ENCODE measurements at regions not wholly inside any gene's neighbourhood (a gene's known extent, or its start where the extent isn't known, plus 50 kb on each side); places are given as distances from the start of the nearest gene placed in this dataset.

- intact Hi-C loops (cut with micrococcal nuclease): no loop called here
These were observed 201.5 kb upstream of the S1PR3 start for GRCh38 chr9:88789785-88790184.

GRCh38 chr9:88791105-88791805, 200.0 kb upstream of the S1PR3 start:
- intact Hi-C loops (cut with micrococcal nuclease): no loop called here

DNA sequence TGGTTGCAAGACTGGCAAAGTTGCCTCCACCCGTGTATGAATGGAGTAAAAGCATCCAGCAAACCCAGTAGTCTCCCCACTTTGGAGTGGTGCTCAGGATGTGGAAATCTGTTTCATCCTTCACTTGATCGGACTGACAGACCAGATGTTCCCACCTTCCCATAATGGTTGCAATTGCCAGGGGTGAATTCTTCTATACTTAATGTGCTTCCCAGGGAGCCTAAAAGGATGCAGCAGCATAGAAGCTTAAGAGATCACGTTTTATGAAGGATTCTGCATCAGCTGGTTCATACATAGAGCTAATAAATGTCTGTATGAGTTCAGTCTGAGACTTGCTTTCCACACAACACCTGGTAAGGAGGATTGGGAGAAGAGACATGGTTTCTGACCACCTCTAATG, 198.8 kb upstream of the S1PR3 start:
- intact Hi-C loops (cut with micrococcal nuclease): no loop called here

- intact Hi-C loops (cut with micrococcal nuclease): no loop called here
These were observed 197.2 kb upstream of the S1PR3 start for GRCh38 chr9:88794100-88794499.

DNA sequence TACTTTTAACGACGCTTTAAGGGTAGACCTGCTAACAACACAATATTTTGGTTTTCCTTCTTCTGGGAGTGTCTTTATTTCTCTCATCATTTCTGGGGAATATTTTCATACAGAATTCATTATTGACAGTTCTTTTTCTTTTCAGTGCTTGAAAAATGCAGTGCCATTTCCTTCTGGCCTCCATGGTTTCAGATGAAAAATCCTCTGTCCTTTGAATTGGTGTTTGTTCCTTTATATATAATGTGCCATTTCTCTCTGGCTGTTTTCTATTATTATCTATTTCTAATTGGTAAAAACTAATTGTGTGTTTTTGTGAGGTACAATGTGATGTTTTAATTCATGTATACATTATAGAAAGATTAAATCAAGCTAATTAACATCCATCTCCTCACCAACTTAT, 194.3 kb upstream of the S1PR3 start:
- intact Hi-C loops (cut with micrococcal nuclease): no loop called here

GRCh38 chr9:88798476-88798875, 192.8 kb upstream of the S1PR3 start:
- intact Hi-C loops (cut with micrococcal nuclease): no loop called here

GRCh38 chr9:88799541-88800328, 191.5 kb upstream of the S1PR3 start:
- intact Hi-C loops (cut with micrococcal nuclease): no loop called here

DNA sequence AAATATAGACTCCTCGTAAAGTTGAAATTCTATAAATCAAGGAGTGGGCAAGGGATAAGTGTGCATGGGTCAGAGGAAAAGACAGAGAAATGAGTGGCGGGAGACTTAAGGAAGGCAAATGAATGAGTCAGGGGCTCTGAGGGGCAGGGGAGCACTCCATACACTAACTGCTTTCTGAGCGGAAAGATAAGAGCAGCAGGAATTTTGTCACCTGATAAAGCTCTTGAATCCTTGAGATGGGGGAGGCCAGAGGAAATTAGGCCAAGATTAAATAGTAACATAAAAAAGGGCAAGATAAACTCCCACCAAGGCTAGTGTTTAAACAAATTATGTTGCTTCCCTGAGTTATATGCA, 191.0 kb upstream of the S1PR3 start:
- intact Hi-C loops (cut with micrococcal nuclease): no loop called here

DNA sequence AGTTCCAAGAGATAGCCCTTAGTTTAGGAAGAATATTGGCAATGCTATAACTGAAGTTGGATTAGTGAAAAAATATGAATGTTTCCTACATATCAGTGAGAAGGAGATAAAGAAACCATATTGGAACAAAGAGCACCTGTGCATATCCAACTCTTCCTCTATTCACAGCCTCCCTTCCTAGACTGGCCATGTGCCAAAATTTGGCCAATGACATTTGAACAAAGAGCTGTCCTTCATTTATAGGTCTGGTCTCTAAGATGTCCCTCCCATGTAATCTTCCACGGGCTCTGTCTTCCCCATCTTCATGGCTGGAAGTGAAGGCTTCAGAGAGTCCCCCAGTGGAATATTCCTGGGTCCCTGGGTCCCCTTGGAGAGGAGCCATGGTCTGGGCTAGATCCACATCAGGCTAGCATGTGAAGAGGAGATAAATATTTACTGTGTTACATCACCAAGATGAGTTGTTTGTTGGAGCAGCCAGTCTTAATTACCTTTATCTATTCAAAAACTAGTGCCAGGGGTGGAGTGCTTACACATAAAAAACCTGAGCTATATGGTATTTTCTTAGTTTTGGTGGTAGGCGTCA, 190.0 kb upstream of the S1PR3 start:
- intact Hi-C loops (cut with micrococcal nuclease): no loop called here

DNA sequence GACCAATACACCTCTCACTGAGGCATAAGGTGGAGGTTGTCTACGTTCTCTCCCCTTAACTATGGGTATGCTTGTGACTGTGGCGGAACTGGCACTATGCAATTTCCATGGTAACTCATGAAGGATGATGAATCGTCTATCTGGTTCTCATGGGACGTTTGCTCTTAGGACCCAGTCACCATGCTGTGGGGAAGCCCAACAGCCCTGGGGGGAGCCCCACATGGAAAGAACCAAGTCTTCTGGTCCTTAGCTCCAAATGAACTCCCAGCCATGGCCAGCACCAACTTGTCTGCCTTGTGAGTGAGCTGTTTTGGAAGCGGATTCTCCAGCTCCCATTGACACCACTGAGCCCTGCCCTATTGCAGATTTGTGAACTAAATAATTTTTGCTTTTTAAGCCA, 188.7 kb upstream of the S1PR3 start:
- intact Hi-C loops (cut with micrococcal nuclease): no loop called here

DNA sequence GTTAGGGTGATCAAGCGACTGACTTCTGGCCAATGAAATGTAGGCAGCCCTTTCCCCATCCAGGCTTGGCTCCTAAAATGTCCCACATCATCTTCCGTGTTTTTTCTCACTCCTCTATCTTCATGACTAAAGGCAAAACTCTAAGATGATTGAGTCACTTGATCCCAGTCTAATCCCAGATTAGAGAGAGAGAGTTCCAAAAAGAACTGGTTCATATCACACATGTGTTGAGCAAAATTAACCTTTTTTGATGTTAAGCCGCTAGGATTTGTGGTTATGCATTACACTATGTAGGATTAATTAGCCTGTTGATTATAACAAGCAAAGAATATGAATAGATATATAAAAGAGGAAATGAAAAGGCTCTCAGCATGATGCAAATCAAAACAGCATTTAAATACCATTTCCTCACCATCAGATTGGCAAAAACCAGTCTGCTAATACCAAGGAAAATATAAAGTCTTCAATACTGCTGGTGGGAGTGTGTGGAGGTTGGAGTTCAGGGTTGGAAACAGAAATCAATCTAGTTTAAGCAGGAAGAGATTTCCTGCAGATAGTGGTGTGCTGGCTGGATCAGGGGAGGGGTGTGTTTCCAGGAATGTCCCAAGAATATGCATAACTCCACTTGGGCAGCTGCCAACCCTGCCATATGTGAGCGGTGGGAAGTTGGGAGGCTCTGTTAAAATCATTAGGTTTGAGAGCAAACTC, 187.6 kb upstream of the S1PR3 start:
- intact Hi-C loops (cut with micrococcal nuclease): no loop called here

GRCh38 chr9:88804254-88804596, 187.0 kb upstream of the S1PR3 start:
- intact Hi-C loops (cut with micrococcal nuclease): no loop called here

DNA sequence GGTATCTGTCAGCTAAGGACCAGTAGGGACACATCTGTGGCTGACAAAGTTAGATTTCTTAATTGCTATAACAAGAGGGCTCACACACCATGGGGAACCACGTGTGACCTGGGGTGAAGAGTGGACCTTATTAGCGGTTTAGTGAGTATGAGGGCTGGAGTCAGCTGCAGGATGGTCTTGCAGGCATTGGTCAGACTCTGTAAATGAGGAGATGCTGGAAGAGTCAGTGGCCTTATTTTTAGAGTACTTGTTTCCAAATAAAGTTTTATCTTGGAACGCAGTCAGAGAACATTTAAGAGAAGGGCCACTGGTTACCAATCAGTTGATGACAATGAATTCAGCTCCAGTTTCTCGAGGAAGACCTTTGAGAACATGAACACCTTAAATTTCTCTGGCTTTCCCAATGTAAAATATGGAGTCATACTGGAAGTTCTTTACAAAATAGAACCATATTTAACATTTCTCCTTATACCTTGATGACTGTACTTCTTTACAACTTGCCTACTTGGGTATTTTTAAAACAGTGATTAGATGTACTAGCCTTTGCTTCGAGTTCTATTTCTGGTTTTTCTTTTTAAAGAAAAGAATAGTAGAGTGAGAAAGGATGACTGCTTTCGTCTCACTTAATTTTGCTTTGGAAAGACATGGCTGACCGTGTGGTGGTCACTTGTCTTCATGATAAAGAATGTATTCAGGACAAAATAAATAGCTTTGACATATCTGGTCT, 185.9 kb upstream of the S1PR3 start:
- intact Hi-C loops (cut with micrococcal nuclease): no loop called here

GRCh38 chr9:88807426-88807825, 183.8 kb upstream of the S1PR3 start:
- intact Hi-C loops (cut with micrococcal nuclease): no loop called here

DNA sequence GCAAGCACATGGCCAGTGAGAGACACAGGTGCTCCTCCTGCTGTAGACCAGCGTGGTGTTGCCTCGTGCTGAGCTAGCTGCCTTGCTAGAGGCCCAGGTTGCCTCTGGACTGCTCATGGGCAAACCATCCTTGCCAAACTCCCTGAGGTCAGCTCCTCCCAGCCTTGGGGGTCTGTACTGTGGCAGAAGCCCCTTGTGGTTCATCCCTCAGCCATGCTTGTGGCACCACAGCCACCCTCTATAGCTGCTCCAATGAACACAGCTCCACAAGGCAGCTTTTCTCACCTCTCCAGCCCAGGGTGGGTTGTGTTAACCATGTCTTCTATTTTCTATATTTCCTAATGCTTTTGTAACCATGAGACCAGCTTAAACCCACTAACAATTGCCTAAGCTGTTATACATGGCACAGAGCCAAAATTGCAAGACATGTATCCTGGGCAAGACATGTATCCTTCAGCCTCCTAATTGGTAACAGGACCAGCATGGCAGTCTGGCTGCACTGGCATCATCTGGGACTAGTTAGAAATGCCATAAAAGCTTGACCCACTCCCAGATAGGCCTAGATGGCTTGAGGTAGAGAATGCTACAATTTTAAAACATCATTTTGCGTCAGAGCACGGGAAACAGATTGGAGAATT, 183.1 kb upstream of the S1PR3 start:
- intact Hi-C loops (cut with micrococcal nuclease): no loop called here

DNA sequence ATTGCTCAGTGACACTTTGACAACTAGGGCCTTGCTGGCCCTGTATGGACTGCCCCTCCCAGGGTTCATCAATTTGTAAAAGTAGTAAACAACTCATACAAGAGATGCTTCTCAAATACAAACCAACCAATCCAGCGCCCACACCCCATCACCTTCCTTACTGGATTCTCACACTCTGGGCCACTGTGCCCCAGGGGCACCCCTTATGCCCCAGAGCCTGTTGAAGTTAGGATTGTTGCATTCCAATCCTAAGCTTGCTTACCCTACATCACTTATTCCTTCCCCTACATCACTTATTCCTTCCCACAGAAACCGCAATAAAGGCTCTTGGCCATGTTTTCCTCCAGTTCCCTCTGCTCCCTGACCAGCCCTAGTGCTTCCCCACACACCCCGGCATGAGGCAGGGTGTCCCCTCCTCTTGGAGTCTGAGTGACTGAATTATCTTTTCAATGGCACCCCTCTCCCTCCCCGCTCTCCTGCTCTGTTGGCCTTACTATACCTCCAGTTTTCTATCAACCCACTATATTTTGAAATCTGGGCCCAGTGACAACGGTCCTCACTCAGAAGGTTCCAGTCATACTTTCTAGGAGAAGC, 182.4 kb upstream of the S1PR3 start:
- intact Hi-C loops (cut with micrococcal nuclease): no loop called here

- intact Hi-C loops (cut with micrococcal nuclease): no loop called here
These were observed 181.7 kb upstream of the S1PR3 start for GRCh38 chr9:88809355-88810161.

DNA sequence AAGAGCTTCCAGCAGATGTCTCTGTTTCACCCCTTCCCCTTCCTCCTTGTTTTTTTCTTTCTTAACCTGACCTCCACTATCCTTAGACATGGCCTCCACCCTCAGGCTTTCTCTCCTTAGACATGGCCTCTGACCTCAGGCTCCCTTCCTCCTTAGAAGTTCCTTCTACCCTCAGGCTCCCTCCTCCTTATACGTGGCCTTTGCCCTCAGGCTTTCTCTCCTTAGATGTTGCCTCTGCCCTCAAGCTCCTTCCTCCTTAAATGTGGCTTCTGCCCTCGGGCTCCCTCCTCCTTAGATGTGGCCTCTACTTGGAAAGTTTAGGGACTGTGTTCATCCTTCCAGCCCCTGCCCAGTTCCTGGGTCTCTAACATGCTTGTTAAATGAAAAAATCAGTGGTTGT, 180.4 kb upstream of the S1PR3 start:
- intact Hi-C loops (cut with micrococcal nuclease): no loop called here

DNA sequence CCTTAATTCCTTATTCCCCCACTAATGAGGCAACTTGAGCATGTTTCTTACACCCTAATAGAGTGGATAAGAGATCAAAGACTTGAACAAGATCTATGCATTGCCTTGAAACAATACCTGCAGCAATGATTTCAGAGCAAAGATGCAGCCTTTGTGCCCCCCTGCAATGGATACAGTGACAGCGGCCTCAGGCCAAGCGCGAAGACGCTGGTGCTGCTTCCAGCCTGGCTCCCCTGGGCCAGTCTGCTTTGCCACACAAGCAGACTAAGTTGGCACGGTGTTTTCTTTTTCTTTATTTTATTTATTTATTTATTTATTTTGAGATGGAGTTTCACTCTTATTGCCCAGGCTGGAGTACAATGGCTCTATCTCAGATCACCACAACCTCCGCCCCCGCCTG, 179.8 kb upstream of the S1PR3 start:
- intact Hi-C loops (cut with micrococcal nuclease): no loop called here
